HuH-7.5 (cell line): ENCODE measurements at regions not wholly inside any gene's neighbourhood (a gene's known extent, or its start where the extent isn't known, plus 50 kb on each side); places are given as distances from the start of the nearest gene placed in this dataset.

Experiments
- DNase-seq: peaks from one replicate; pipeline ENCODE4 v3.0.0; 2011; ENCODE audit warnings: low spot score

GRCh38 chr6:47151232-47151898 lies 109.2 kb upstream of the ADGRF1 start:
- DNase-seq, result no peak

- DNase-seq, result no peak
These were observed 107.4 kb upstream of the ADGRF1 start for GRCh38 chr6:47149554-47149953.

- no peak for DNase-seq
These were observed 106.9 kb upstream of the ADGRF1 start for GRCh38 chr6:47149066-47149465.

GRCh38 chr6:47147836-47148344 lies 105.8 kb upstream of the ADGRF1 start:
- no peak for DNase-seq

- DNase-seq, result no peak
These were observed 105.1 kb upstream of the ADGRF1 start for GRCh38 chr6:47147175-47147727.

- DNase-seq, result no peak
These were observed 104.5 kb upstream of the ADGRF1 start for GRCh38 chr6:47146431-47147174.

- no peak for DNase-seq
These were observed 103.1 kb upstream of the ADGRF1 start for GRCh38 chr6:47145212-47145611.

GRCh38 chr6:47144306-47144705 lies 102.2 kb upstream of the ADGRF1 start:
- DNase-seq, result no peak

GRCh38 chr6:47141963-47142362 lies 99.8 kb upstream of the ADGRF1 start:
- DNase-seq, result no peak

GRCh38 chr6:47141171-47141570 lies 99.0 kb upstream of the ADGRF1 start:
- no peak for DNase-seq

GRCh38 chr6:47138046-47138445 lies 95.9 kb upstream of the ADGRF1 start:
- DNase-seq, result no peak

- no peak for DNase-seq
These were observed 94.9 kb upstream of the ADGRF1 start for GRCh38 chr6:47137073-47137472.

- no peak for DNase-seq
These were observed 93.6 kb upstream of the ADGRF1 start for GRCh38 chr6:47135772-47136171.

GRCh38 chr6:47134476-47135189 lies 92.5 kb upstream of the ADGRF1 start:
- DNase-seq, result no peak

GRCh38 chr6:47133230-47134000 lies 91.3 kb upstream of the ADGRF1 start:
- no peak for DNase-seq

- no peak for DNase-seq
These were observed 90.6 kb upstream of the ADGRF1 start for GRCh38 chr6:47132724-47133123.

GRCh38 chr6:47131773-47132172 lies 89.6 kb upstream of the ADGRF1 start:
- DNase-seq, result no peak

- DNase-seq, result no peak
These were observed 88.0 kb upstream of the ADGRF1 start for GRCh38 chr6:47130086-47130485.

- DNase-seq, result no peak
These were observed 87.0 kb upstream of the ADGRF1 start for GRCh38 chr6:47129129-47129528.

- no peak for DNase-seq
These were observed 84.7 kb upstream of the ADGRF1 start for GRCh38 chr6:47126647-47127391.

GRCh38 chr6:47118611-47119010 lies 76.5 kb upstream of the ADGRF1 start:
- no peak for DNase-seq
